ENCODE measurements at regions not wholly inside any gene's neighbourhood (a gene's known extent, or its start where the extent isn't known, plus 50 kb on each side); places are given as distances from the start of the nearest gene placed in this dataset.

- TF ChIP-seq CTCF (tag by site-specific recombination; IDR thresholded peaks at IDR 0.05) (no peak), PRDM6 (tag by site-specific recombination; IDR thresholded peaks at IDR 0.05) (no peak), KLF1 (tag by site-specific recombination; IDR thresholded peaks at IDR 0.05) (no peak), TSHZ1 (tag by site-specific recombination; IDR thresholded peaks at IDR 0.05; ENCODE audit: borderline replicate concordance) (no peak), ZBTB49 (tag by site-specific recombination; IDR thresholded peaks at IDR 0.05; ENCODE audit: low read depth) (no peak), ZNF394 (tag by site-specific recombination; IDR thresholded peaks at IDR 0.05; ENCODE audit: borderline replicate concordance) (no peak)
These were observed 255.6 kb downstream of the OSR1 start for GRCh38 chr2:19102696-19103423.

Data from HEK293 (cell line).